ENCODE measurements at regions not wholly inside any gene's neighbourhood (a gene's known extent, or its start where the extent isn't known, plus 50 kb on each side); places are given as distances from the start of the nearest gene placed in this dataset.

GRCh38 chr3:188064831-188065493 lies 89.0 kb upstream of the LPP start:
- Histone ChIP-seq H3K4me1 (ENCODE audit: control insufficient read depth, insufficient read depth, low read length) (no peaks in the 10 kb centered on the region), H3K36me3 (ENCODE audit: control insufficient read depth in 2 of 2, insufficient read depth in 2 of 2, low read length in 1 of 2) (no peaks in the 10 kb centered on the region), H3K4me3 (no peak overlapping the region), H3K27me3 (replicated peaks in 1 of 2; ENCODE audit: control insufficient read depth in 2 of 2, insufficient read depth in 2 of 2, low read length in 1 of 2) (peaks cover 0 to 3% of the 10 kb centered on the region in 2 experiments; a peak in 1 of 4 replicates), H3K27ac (ENCODE audit: control insufficient read depth, insufficient read depth) (no peak overlapping the region), H4K20me1 (ENCODE audit: control insufficient read depth, insufficient read depth) (no peaks in the 10 kb centered on the region), H2AFZ (ENCODE audit: control insufficient read depth, low read depth, low read length) (no peak overlapping the region), H3K9ac (ENCODE audit: control insufficient read depth, insufficient read depth, low read length) (no peak overlapping the region), H3K79me2 (ENCODE audit: control insufficient read depth, insufficient read depth, low read length) (no peaks in the 10 kb centered on the region), H3K4me2 (ENCODE audit: control insufficient read depth, insufficient read depth) (no peak overlapping the region), H3K9me3 (replicated peaks; ENCODE audit: control insufficient read depth, insufficient read depth, low read length) (no peaks in the 10 kb centered on the region)
- ChIA-PET SMC1A (ENCODE audit: uncharacterized antibody, unreplicated experiment) (interaction anchor here (0.8 kb wide), 1 partner anchor 318 kb away, joined by 3 read pairs; no protein-coding TSS in a partner anchor), POLR2A (no interaction called here), RAD21 (ENCODE audit: unreplicated experiment) (no interaction called here), CTCF (no interaction called here)
- no peak for ATAC-seq
- no peak for FAIRE-seq
- intact Hi-C loops (cut with micrococcal nuclease; ENCODE audit: unreplicated experiment) (loop anchor here (5.0 to 10.0 kb wide), 2 partner anchors 323 to 890 kb away; no protein-coding TSS in a partner anchor), in situ Hi-C loops (cut with MboI) (no loop called here)
- DNase-seq (ENCODE audit: low read depth, low spot score) = no peak
- BruUV-seq (replicated peaks) = no TSS peak
- WGBS (ENCODE audit: insufficient coverage, insufficient replicate concordance, low lambda C conversion rate, missing lambda C conversion rate) = 41% methylated on average over 4 of the region's 4 CpGs
- no peak for TF ChIP-seq PBX3 (IDR thresholded peaks at IDR 0.05; ENCODE audit: insufficient replicate concordance, low read depth, low read length)
- no peak for TF ChIP-seq SUPT20H (IDR thresholded peaks at IDR 0.05; ENCODE audit: borderline replicate concordance, control insufficient read depth, low read depth, low read length)
- TF ChIP-seq TCF7 (IDR thresholded peaks at IDR 0.05; ENCODE audit: borderline replicate concordance) = no peak
- no peak for TF ChIP-seq BCLAF1 (IDR thresholded peaks at IDR 0.05)
- TF ChIP-seq ZSCAN29 (IDR thresholded peaks at IDR 0.05) = no peak
- no peak for TF ChIP-seq ZNF217 (IDR thresholded peaks at IDR 0.05)
- TF ChIP-seq, protein P1, sequence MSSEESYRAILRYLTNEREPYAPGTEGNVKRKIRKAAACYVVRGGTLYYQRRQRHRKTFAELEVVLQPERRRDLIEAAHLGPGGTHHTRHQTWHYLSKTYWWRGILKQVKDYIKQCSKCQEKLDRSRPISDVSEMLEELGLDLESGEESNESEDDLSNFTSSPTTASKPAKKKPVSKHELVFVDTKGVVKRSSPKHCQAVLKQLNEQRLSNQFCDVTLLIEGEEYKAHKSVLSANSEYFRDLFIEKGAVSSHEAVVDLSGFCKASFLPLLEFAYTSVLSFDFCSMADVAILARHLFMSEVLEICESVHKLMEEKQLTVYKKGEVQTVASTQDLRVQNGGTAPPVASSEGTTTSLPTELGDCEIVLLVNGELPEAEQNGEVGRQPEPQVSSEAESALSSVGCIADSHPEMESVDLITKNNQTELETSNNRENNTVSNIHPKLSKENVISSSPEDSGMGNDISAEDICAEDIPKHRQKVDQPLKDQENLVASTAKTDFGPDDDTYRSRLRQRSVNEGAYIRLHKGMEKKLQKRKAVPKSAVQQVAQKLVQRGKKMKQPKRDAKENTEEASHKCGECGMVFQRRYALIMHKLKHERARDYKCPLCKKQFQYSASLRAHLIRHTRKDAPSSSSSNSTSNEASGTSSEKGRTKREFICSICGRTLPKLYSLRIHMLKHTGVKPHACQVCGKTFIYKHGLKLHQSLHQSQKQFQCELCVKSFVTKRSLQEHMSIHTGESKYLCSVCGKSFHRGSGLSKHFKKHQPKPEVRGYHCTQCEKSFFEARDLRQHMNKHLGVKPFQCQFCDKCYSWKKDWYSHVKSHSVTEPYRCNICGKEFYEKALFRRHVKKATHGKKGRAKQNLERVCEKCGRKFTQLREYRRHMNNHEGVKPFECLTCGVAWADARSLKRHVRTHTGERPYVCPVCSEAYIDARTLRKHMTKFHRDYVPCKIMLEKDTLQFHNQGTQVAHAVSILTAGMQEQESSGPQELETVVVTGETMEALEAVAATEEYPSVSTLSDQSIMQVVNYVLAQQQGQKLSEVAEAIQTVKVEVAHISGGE (CRISPR knock-in tag; IDR thresholded peaks at IDR 0.05) = no peak
- TF ChIP-seq TAF1 (IDR thresholded peaks at IDR 0.05; ENCODE audit: borderline replicate concordance, low read depth, low read length) = no peak
- no peak for TF ChIP-seq HDGF (IDR thresholded peaks at IDR 0.05)
- no peak for TF ChIP-seq STAT3 (IDR thresholded peaks at IDR 0.05; ENCODE audit: low read depth, low read length)
- TF ChIP-seq ATF3 (IDR thresholded peaks at IDR 0.05; ENCODE audit: borderline replicate concordance, extremely low read depth, low read depth, low read length) = no peak
- TF ChIP-seq CEBPZ (IDR thresholded peaks at IDR 0.05; ENCODE audit: low read depth, low read length) = no peak
